Hepatic stellate cell (primary cell): ENCODE measurements at regions not wholly inside any gene's neighbourhood (a gene's known extent, or its start where the extent isn't known, plus 50 kb on each side); places are given as distances from the start of the nearest gene placed in this dataset.

Source experiments
- DNase-seq: peaks from one replicate; pipeline ENCODE4 v3.0.0; 2011; ENCODE audit warnings: low spot score

GRCh38 chr1:218772575-218772974 is 401.1 kb upstream of the LYPLAL1 start:
- DNase-seq: no peak

- DNase-seq: no peak
These were observed 398.1 kb upstream of the LYPLAL1 start for GRCh38 chr1:218775501-218776021.

- no peak for DNase-seq
These were observed 395.2 kb upstream of the LYPLAL1 start for GRCh38 chr1:218778257-218779126.

- no peak for DNase-seq
These were observed 394.2 kb upstream of the LYPLAL1 start for GRCh38 chr1:218779341-218780100.

- no peak for DNase-seq
These were observed 390.5 kb upstream of the LYPLAL1 start for GRCh38 chr1:218783131-218783530.

GRCh38 chr1:218783916-218784315 is 389.8 kb upstream of the LYPLAL1 start:
- no peak for DNase-seq

GRCh38 chr1:218785928-218786327 is 387.8 kb upstream of the LYPLAL1 start:
- peak; percentile 5 for DNase-seq

GRCh38 chr1:218787826-218788225 is 385.9 kb upstream of the LYPLAL1 start:
- DNase-seq: no peak

GRCh38 chr1:218796773-218797172 is 376.9 kb upstream of the LYPLAL1 start:
- DNase-seq: no peak

GRCh38 chr1:218802799-218803198 is 370.9 kb upstream of the LYPLAL1 start:
- DNase-seq: no peak

GRCh38 chr1:218803351-218803997 is 370.2 kb upstream of the LYPLAL1 start:
- DNase-seq: no peak

GRCh38 chr1:218804014-218804785 is 369.5 kb upstream of the LYPLAL1 start:
- DNase-seq: no peak

- DNase-seq: no peak
These were observed 364.6 kb upstream of the LYPLAL1 start for GRCh38 chr1:218809061-218809460.

GRCh38 chr1:218809625-218810024 is 364.1 kb upstream of the LYPLAL1 start:
- no peak for DNase-seq

- no peak for DNase-seq
These were observed 363.4 kb upstream of the LYPLAL1 start for GRCh38 chr1:218810306-218810705.

GRCh38 chr1:218811497-218811896 is 362.2 kb upstream of the LYPLAL1 start:
- no peak for DNase-seq

- no peak for DNase-seq
These were observed 361.3 kb upstream of the LYPLAL1 start for GRCh38 chr1:218812360-218812759.

- no peak for DNase-seq
These were observed 360.4 kb upstream of the LYPLAL1 start for GRCh38 chr1:218813237-218813636.

- DNase-seq: no peak
These were observed 358.6 kb upstream of the LYPLAL1 start for GRCh38 chr1:218815076-218815475.

- DNase-seq: no peak
These were observed 356.6 kb upstream of the LYPLAL1 start for GRCh38 chr1:218817071-218817470.

GRCh38 chr1:218817691-218818465 is 355.8 kb upstream of the LYPLAL1 start:
- no peak for DNase-seq
